ENCODE measurements at regions not wholly inside any gene's neighbourhood (a gene's known extent, or its start where the extent isn't known, plus 50 kb on each side); places are given as distances from the start of the nearest gene placed in this dataset.

- TF ChIP-seq CTCF (IDR thresholded peaks at IDR 0.05), result no peak
Observed at GRCh38 chr11:69884286-69884685, 65.1 kb upstream of the FGF3 start.

DNA sequence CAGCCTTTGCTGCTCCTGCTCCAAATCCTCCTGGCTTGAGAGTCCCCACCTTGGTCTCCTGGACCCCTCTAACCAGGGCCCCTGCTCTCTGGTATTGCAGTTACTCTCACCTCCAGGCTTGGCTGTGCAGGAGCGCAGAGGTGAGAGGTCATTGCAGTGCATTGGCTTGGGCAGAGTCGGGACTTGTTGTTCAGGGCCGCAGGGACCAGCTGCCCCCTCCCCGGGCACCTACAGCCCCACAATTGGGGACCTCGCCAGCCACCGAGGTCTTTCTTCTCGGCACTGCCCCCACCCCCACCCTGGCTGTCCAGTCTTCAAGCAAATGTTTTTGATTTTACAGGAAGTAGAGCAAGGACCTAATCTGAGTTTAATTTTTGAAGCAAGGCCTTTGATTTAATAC is 65.5 kb upstream of the FGF3 start:
- Histone ChIP-seq H3K27ac (no peak overlapping the region), H3K4me3 (no peak overlapping the region), H3K4me1 (no peaks in the 10 kb centered on the region), H3K36me3 (no peaks in the 10 kb centered on the region), H3K27me3 (peaks cover 12% of the 10 kb centered on the region), H3K9me3 (no peaks in the 10 kb centered on the region)
- intact Hi-C loops (cut with DNase I), result loop anchor here (10.0 kb wide), 1 partner anchor 200 kb away; no protein-coding TSS in a partner anchor
- TF ChIP-seq CTCF (IDR thresholded peaks at IDR 0.05), result no peak
- no peak for ATAC-seq
- DNase-seq, result no peak

More at GRCh38 chr11:69884286-69884685, 65.1 kb upstream of the FGF3 start:
- Histone ChIP-seq H3K4me3 (no peak overlapping the region), H3K9me3 (no peaks in the 10 kb centered on the region), H3K36me3 (no peaks in the 10 kb centered on the region), H3K27me3 (peaks cover 7% of the 10 kb centered on the region), H3K4me1 (no peaks in the 10 kb centered on the region), H3K27ac (no peak overlapping the region)
- intact Hi-C loops (cut with DNase I), result loop anchor here (10.0 kb wide), 1 partner anchor 199 kb away; no protein-coding TSS in a partner anchor
- ATAC-seq (no peak), DNase-seq (no peak)

DNA sequence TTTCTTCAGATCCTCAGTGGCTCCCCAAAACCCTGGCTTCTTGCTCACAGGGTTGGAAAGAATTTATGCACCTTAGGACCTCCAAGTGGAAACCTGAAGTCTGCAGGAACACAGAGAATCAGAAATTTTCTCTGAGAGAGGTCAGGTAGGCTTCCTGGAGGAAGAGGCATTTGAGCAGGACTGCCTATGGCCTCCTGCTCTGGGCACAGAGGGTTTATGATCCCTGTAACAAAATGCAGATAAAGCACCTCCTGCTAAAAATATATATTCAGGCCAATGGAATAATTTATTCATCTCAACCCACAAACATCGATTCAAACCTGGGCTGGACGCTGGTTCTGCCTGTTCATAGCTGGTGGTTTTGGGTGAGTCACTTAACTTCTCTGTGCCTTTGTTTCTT is 68.1 kb upstream of the FGF3 start:
- Histone ChIP-seq H3K36me3 (no peaks in the 10 kb centered on the region), H3K9me3 (no peaks in the 10 kb centered on the region), H3K4me1 (peaks cover 7% of the 10 kb centered on the region), H3K27me3 (peaks cover 23% of the 10 kb centered on the region), H3K4me3 (no peak overlapping the region), H3K27ac (no peak overlapping the region)
- no peak for ATAC-seq
- no peak for TF ChIP-seq CTCF (IDR thresholded peaks at IDR 0.05)
- intact Hi-C loops (cut with DNase I), result loop anchor here (10.0 kb wide), 1 partner anchor 203 kb away; no protein-coding TSS in a partner anchor
- DNase-seq, result no peak

- DNase-seq (no peak), ATAC-seq (no peak)
- H3K27me3 ChIP-seq, result peaks cover 28% of the 10 kb centered on the region
- peaks cover 7% of the 10 kb centered on the region for H3K4me1 ChIP-seq
- no peaks in the 10 kb centered on the region for H3K9me3 ChIP-seq
- intact Hi-C loops (cut with DNase I), result loop anchor here (10.0 kb wide), 1 partner anchor 203 kb away; no protein-coding TSS in a partner anchor
- no peak overlapping the region for H3K27ac ChIP-seq
- H3K36me3 ChIP-seq, result no peaks in the 10 kb centered on the region
- H3K4me3 ChIP-seq, result no peak overlapping the region
- no peak for TF ChIP-seq CTCF (IDR thresholded peaks at IDR 0.05)
Observed at GRCh38 chr11:69887841-69888427, 68.7 kb upstream of the FGF3 start.

- Histone ChIP-seq H3K27me3 (peaks cover 32% of the 10 kb centered on the region), H3K36me3 (no peaks in the 10 kb centered on the region), H3K4me1 (peaks cover 7% of the 10 kb centered on the region), H3K9me3 (no peaks in the 10 kb centered on the region), H3K4me3 (no peak overlapping the region), H3K27ac (no peak overlapping the region)
- DNase-seq (no peak), ATAC-seq (peak; percentile 70)
- intact Hi-C loops (cut with DNase I), result loop anchor here (10.0 kb wide), 1 partner anchor 204 kb away; no protein-coding TSS in a partner anchor
- TF ChIP-seq CTCF (IDR thresholded peaks at IDR 0.05), result peak; percentile 87
Observed at GRCh38 chr11:69888483-69889181, 69.4 kb upstream of the FGF3 start.
